ENCODE measurements at regions not wholly inside any gene's neighbourhood (a gene's known extent, or its start where the extent isn't known, plus 50 kb on each side); places are given as distances from the start of the nearest gene placed in this dataset.

- no peak for DNase-seq
- Histone ChIP-seq H3F3A (ENCODE audit: insufficient read depth, low read length) (peaks cover 18% of the 10 kb centered on the region), H2AFZ (ENCODE audit: low read length) (no peak overlapping the region), H3K9me2 (replicated peaks; ENCODE audit: insufficient read depth, low read length) (no peaks in the 10 kb centered on the region), H3K4me1 (ENCODE audit: low read length) (peaks cover 46% of the 10 kb centered on the region), H3K9ac (ENCODE audit: low read length) (no peak overlapping the region), H3K4me3 (ENCODE audit: low read length) (no peak overlapping the region), H3K9me3 (replicated peaks; ENCODE audit: insufficient read depth, low read length) (no peaks in the 10 kb centered on the region), H3K36me3 (replicated peaks; ENCODE audit: insufficient read depth, low read length) (no peaks in the 10 kb centered on the region), H3K27me3 (replicated peaks; ENCODE audit: insufficient read depth, low read length) (no peaks in the 10 kb centered on the region), H3K27ac (ENCODE audit: low read length) (no peak overlapping the region), H4K20me1 (ENCODE audit: insufficient read depth, low read length) (no peaks in the 10 kb centered on the region), H3K4me2 (ENCODE audit: low read depth, low read length) (no peak overlapping the region), H3K79me2 (ENCODE audit: low read length) (no peaks in the 10 kb centered on the region)
- TF ChIP-seq EZH2 (optimal IDR thresholded peaks at IDR 0.05; ENCODE audit: low read depth, low read length) (no peak), CTCF (IDR thresholded peaks at IDR 0.05; ENCODE audit: low read length) (no peak), EZH2phosphoT487 (IDR thresholded peaks at IDR 0.05; ENCODE audit: low read length) (no peak)
Measured at GRCh38 chr1:218081358-218081757, 203.7 kb upstream of the RRP15 start.

GRCh38 chr1:218090459-218090858, 194.6 kb upstream of the RRP15 start:
- no peak overlapping the region for H3K4me3 ChIP-seq (ENCODE audit: low read length)

GRCh38 chr1:218101409-218101808, 183.7 kb upstream of the RRP15 start:
- H3K27me3 ChIP-seq (replicated peaks; ENCODE audit: insufficient read depth, low read length): no peaks in the 10 kb centered on the region
- H3K79me2 ChIP-seq (ENCODE audit: low read length): no peaks in the 10 kb centered on the region
- no peaks in the 10 kb centered on the region for H3K9me3 ChIP-seq (replicated peaks; ENCODE audit: insufficient read depth, low read length)
- no peak for DNase-seq
- no peaks in the 10 kb centered on the region for H3K4me1 ChIP-seq (ENCODE audit: low read length)
- H4K20me1 ChIP-seq (ENCODE audit: insufficient read depth, low read length): no peaks in the 10 kb centered on the region
- H3K4me3 ChIP-seq (ENCODE audit: low read length): no peak overlapping the region
- H3K9me2 ChIP-seq (replicated peaks; ENCODE audit: insufficient read depth, low read length): no peaks in the 10 kb centered on the region
- H3K9ac ChIP-seq (ENCODE audit: low read length): no peak overlapping the region
- no peak for TF ChIP-seq EZH2phosphoT487 (IDR thresholded peaks at IDR 0.05; ENCODE audit: low read length)
- TF ChIP-seq CTCF (IDR thresholded peaks at IDR 0.05; ENCODE audit: low read length): no peak
- no peak for TF ChIP-seq EZH2 (optimal IDR thresholded peaks at IDR 0.05; ENCODE audit: low read depth, low read length)
- H2AFZ ChIP-seq (ENCODE audit: low read length): no peak overlapping the region
- H3K4me2 ChIP-seq (ENCODE audit: low read depth, low read length): no peak overlapping the region
- no peaks in the 10 kb centered on the region for H3K36me3 ChIP-seq (replicated peaks; ENCODE audit: insufficient read depth, low read length)
- no peak overlapping the region for H3K27ac ChIP-seq (ENCODE audit: low read length)
- no peaks in the 10 kb centered on the region for H3F3A ChIP-seq (ENCODE audit: insufficient read depth, low read length)

More at GRCh38 chr1:218090459-218090858, 194.6 kb upstream of the RRP15 start:
- no peaks in the 10 kb centered on the region for H3K79me2 ChIP-seq (ENCODE audit: low read length)
- no peaks in the 10 kb centered on the region for H3K9me3 ChIP-seq (replicated peaks; ENCODE audit: insufficient read depth, low read length)
- no peaks in the 10 kb centered on the region for H4K20me1 ChIP-seq (ENCODE audit: insufficient read depth, low read length)
- no peaks in the 10 kb centered on the region for H3K9me2 ChIP-seq (replicated peaks; ENCODE audit: insufficient read depth, low read length)
- H3F3A ChIP-seq (ENCODE audit: insufficient read depth, low read length): no peaks in the 10 kb centered on the region
- DNase-seq: peak; percentile 32
- H3K9ac ChIP-seq (ENCODE audit: low read length): no peak overlapping the region
- TF ChIP-seq CTCF (IDR thresholded peaks at IDR 0.05; ENCODE audit: low read length): no peak
- TF ChIP-seq EZH2 (optimal IDR thresholded peaks at IDR 0.05; ENCODE audit: low read depth, low read length): no peak
- TF ChIP-seq EZH2phosphoT487 (IDR thresholded peaks at IDR 0.05; ENCODE audit: low read length): no peak
- H2AFZ ChIP-seq (ENCODE audit: low read length): peak overlapping the region; percentile 26
- no peaks in the 10 kb centered on the region for H3K27me3 ChIP-seq (replicated peaks; ENCODE audit: insufficient read depth, low read length)
- peak overlapping the region; percentile 18; the same call in 1 of the 2 replicates for H3K27ac ChIP-seq (ENCODE audit: low read length)
- no peaks in the 10 kb centered on the region for H3K36me3 ChIP-seq (replicated peaks; ENCODE audit: insufficient read depth, low read length)
- H3K4me1 ChIP-seq (ENCODE audit: low read length): peaks cover 13% of the 10 kb centered on the region
- H3K4me2 ChIP-seq (ENCODE audit: low read depth, low read length): peak overlapping the region; percentile 19

Data from MM.1S (cell line).